ENCODE measurements at regions not wholly inside any gene's neighbourhood (a gene's known extent, or its start where the extent isn't known, plus 50 kb on each side); places are given as distances from the start of the nearest gene placed in this dataset.

GRCh38 chr9:96031366-96031824, 155.9 kb downstream of the ERCC6L2 start:
- peak; percentile 63 to 75 for ATAC-seq
- Histone ChIP-seq H3K4me1 (peaks cover 16% of the 10 kb centered on the region), H3K27ac (peak overlapping the region; percentile 37 to 42; a peak in 4 of 6 replicates), H3K4me2 (peak overlapping the region; percentile 34), H3K4me3 (no peak overlapping the region), H3K9me3 (peaks cover 10% of the 10 kb centered on the region; the same call in 1 of the 3 replicates)
- FAIRE-seq = no peak
- ChIA-PET POLR2A (no interaction called here), CTCF (no interaction called here)
- DNase-seq (ENCODE audit: low read depth in 1 of 2, low spot score in 1 of 2) = peak; percentile 14 to 82
- TF ChIP-seq HEYL (CRISPR knock-in tag; IDR thresholded peaks at IDR 0.05) = no peak
- 0 out of 3 replicates have a peak, but pooled peaks have one; percentile 6 for TF ChIP-seq SMC3 (IDR thresholded peaks at IDR 0.05)
- peak; percentile 38; the same call in 1 of the 2 replicates for TF ChIP-seq GATA3 (IDR thresholded peaks at IDR 0.05; ENCODE audit: borderline replicate concordance)
- 42% methylated on average over 4 of the region's 6 CpGs for WGBS (ENCODE audit: missing lambda C conversion rate)

GRCh38 chr9:96029722-96030530, 154.4 kb downstream of the ERCC6L2 start:
- FAIRE-seq (no peak), DNase-seq (ENCODE audit: low read depth in 1 of 2, low spot score in 1 of 2) (peak in 1 of 2 experiments; percentile 24), ATAC-seq (no peak)
- TF ChIP-seq RCOR1 (IDR thresholded peaks at IDR 0.05; ENCODE audit: low read depth, low read length) (no peak), USF2 (IDR thresholded peaks at IDR 0.05) (no peak), NR3C1 (IDR thresholded peaks at IDR 0.05) (no peak), ELK1 (IDR thresholded peaks at IDR 0.05; ENCODE audit: low read depth, low read length) (no peak), MAFK (IDR thresholded peaks at IDR 0.05; ENCODE audit: partially characterized antibody) (peak; percentile 84)
- CTCF ChIA-PET = no interaction called here
- Histone ChIP-seq H3K4me1 (peaks cover 16% of the 10 kb centered on the region), H3K4me2 (no peak overlapping the region), H3K9me3 (no peaks in the 10 kb centered on the region; the same call in 2 of the 3 replicates), H3K4me3 (no peak overlapping the region), H3K27ac (no peak overlapping the region)
- 86% methylated on average over 19 of the region's 19 CpGs for WGBS (ENCODE audit: missing lambda C conversion rate)
- POLR2A ChIA-PET = no interaction called here

- POLR2A ChIA-PET = no interaction called here
- ATAC-seq = no peak
- 91% methylated on average over 65 of the region's 72 CpGs for WGBS (ENCODE audit: missing lambda C conversion rate)
These were observed 152.0 kb downstream of the ERCC6L2 start for GRCh38 chr9:96027251-96028131.

More at GRCh38 chr9:96027251-96028131, 152.0 kb downstream of the ERCC6L2 start:
- Histone ChIP-seq H3K4me3 (no peak overlapping the region), H3K4me1 (peaks cover 16% of the 10 kb centered on the region), H3K9me3 (no peaks in the 10 kb centered on the region), H3K4me2 (no peak overlapping the region), H3K27ac (no peak overlapping the region)
- CTCF ChIA-PET = no interaction called here
- DNase-seq (ENCODE audit: low read depth in 1 of 2, low spot score in 1 of 2) = no peak
- no peak for FAIRE-seq
- no peak for TF ChIP-seq HOXA7 (CRISPR knock-in tag; IDR thresholded peaks at IDR 0.05)
- TF ChIP-seq CTCF (IDR thresholded peaks at IDR 0.05) = no peak
- no peak for TF ChIP-seq PBX3 (IDR thresholded peaks at IDR 0.05)
- no peak for TF ChIP-seq HMGXB4 (CRISPR knock-in tag; IDR thresholded peaks at IDR 0.05; ENCODE audit: borderline replicate concordance)
- no peak for TF ChIP-seq BHLHE40 (IDR thresholded peaks at IDR 0.05; ENCODE audit: low read depth, low read length)
- no peak for TF ChIP-seq CBX8 (IDR thresholded peaks at IDR 0.05)
- TF ChIP-seq FOXS1 (CRISPR knock-in tag; IDR thresholded peaks at IDR 0.05) = no peak
